Adipocyte (in vitro differentiated cells): ENCODE measurements at regions not wholly inside any gene's neighbourhood (a gene's known extent, or its start where the extent isn't known, plus 50 kb on each side); places are given as distances from the start of the nearest gene placed in this dataset.

Experiments used
- DNase-seq: peaks from one replicate; pipeline ENCODE4 v3.0.0-alpha.2; 2015; ENCODE audit warnings: low read depth
- H3K27me3 ChIP-seq: replicated peaks from 2 replicates; pipeline ENCODE4 v1.7.0; 2013; ENCODE audit warnings: mild to moderate bottlenecking, low read length, moderate library complexity; ENCODE audit not compliant: control insufficient read depth, insufficient read depth
- H3K36me3 ChIP-seq: 2 replicates; pipeline ENCODE4 v1.7.0; 2013; ENCODE audit warnings: low read length, mild to moderate bottlenecking, moderate library complexity; ENCODE audit not compliant: control insufficient read depth, insufficient read depth, severe bottlenecking
- H3K4me1 ChIP-seq: 2 replicates; pipeline ENCODE4 v1.7.0; 2013; ENCODE audit warnings: mild to moderate bottlenecking, low read length, moderate library complexity; ENCODE audit not compliant: control insufficient read depth, insufficient read depth
- H3K4me3 ChIP-seq: 2 replicates; pipeline ENCODE4 v1.7.0; 2013; ENCODE audit warnings: mild to moderate bottlenecking, low read length, moderate library complexity
- H3K9ac ChIP-seq: 2 replicates; pipeline ENCODE4 v1.7.0; 2013; ENCODE audit warnings: mild to moderate bottlenecking, low read length, moderate library complexity
- H3K9me3 ChIP-seq: 2 replicates; pipeline ENCODE4 v1.7.0; 2013; ENCODE audit warnings: mild to moderate bottlenecking, low read length, moderate library complexity; ENCODE audit not compliant: control insufficient read depth

DNA sequence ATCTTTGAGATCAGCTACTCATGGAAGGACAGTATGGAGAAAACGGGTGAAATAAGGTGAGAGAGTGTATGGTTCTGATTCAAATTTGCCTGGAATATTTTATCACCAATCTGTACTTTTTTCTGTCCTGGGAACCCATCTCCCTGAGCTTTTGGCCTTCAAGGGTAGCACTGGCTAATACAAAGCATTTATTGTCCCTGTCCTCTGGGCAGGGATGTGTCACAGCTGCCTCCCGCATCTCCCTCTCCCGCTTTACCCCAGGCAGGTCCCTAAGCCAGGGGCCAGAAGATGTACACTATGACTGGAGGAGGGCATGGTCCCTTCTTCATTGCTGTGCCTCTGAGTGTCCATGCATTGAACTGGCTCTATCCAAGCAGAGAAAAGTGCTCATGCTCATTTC, 201.7 kb upstream of the CHRNA7 start:
- Histone ChIP-seq H3K4me1 (no peaks in the 10 kb centered on the region), H3K9ac (no peak overlapping the region), H3K36me3 (no peaks in the 10 kb centered on the region), H3K9me3 (peaks cover 7% of the 10 kb centered on the region), H3K4me3 (no peak overlapping the region), H3K27me3 (no peaks in the 10 kb centered on the region)
- DNase-seq = no peak

DNA sequence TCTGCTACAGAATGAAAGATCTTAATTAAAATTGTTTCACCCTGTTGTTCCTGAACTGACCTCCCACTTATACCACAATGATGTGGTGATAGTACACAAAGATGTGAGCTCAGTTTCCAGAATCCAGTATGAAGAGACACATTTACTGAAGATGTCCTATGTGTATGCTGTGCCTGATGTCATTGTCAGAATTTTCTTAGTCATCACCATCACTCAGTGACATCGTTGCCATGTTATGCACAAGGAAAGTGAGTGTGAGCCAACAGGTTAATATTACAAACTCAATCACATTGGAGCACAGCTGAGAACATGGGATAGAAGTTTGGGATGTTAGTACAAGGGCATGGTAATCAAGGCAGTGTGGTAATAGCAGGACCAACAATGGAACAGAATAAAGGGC, 199.7 kb upstream of the CHRNA7 start:
- H3K27me3 ChIP-seq = no peaks in the 10 kb centered on the region
- peaks cover 7% of the 10 kb centered on the region for H3K9me3 ChIP-seq
- H3K9ac ChIP-seq = no peak overlapping the region
- H3K4me1 ChIP-seq = no peaks in the 10 kb centered on the region
- H3K4me3 ChIP-seq = no peak overlapping the region
- DNase-seq = no peak
- H3K36me3 ChIP-seq = no peaks in the 10 kb centered on the region

DNA sequence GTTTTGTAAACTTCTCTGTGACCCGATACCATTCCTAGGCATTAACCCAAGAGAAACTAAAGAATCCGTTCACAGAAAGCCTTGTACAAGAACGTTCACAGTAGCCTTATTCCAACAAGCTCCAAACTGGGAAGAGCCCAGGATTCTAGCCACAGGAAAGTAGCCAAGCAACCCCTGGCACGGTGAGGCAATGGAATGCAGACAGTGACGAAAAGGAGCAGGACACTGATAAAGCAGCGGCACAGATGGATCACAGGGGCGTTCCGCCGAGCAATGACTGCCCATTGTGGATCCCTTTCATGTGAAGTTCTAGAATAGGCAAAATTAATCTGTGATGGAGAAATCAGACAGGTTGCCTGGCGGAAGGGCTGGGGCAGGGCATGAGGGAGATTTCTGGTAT, 198.7 kb upstream of the CHRNA7 start:
- no peak for DNase-seq

DNA sequence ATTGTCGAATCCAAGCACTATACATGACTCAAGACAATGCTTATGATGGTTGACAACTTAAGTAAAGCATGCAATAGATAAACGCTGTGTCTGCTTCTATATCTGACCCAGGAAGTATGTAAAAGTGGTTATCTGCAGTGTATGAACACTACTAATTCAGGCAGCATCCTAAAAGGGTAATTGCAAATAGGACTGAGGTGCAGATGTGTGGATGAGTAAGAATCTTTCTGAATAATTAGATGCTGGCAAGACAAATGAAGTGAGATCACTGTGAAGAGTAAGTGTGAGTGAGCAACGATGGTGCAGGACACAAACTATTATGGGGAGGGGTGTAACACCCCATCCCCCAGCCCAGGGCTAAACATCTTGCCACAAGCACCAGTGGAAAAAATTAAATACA, 195.7 kb upstream of the CHRNA7 start:
- H3K9me3 ChIP-seq = peaks cover 7% of the 10 kb centered on the region
- DNase-seq = no peak
- H3K9ac ChIP-seq = no peak overlapping the region
- no peaks in the 10 kb centered on the region for H3K27me3 ChIP-seq
- H3K4me1 ChIP-seq = no peaks in the 10 kb centered on the region
- H3K36me3 ChIP-seq = no peaks in the 10 kb centered on the region
- H3K4me3 ChIP-seq = no peak overlapping the region

More for the DNA sequence above, 198.7 kb upstream of the CHRNA7 start:
- no peak overlapping the region for H3K4me3 ChIP-seq
- H3K9me3 ChIP-seq = peaks cover 7% of the 10 kb centered on the region
- H3K36me3 ChIP-seq = no peaks in the 10 kb centered on the region
- no peaks in the 10 kb centered on the region for H3K4me1 ChIP-seq
- no peak overlapping the region for H3K9ac ChIP-seq
- no peaks in the 10 kb centered on the region for H3K27me3 ChIP-seq

DNA sequence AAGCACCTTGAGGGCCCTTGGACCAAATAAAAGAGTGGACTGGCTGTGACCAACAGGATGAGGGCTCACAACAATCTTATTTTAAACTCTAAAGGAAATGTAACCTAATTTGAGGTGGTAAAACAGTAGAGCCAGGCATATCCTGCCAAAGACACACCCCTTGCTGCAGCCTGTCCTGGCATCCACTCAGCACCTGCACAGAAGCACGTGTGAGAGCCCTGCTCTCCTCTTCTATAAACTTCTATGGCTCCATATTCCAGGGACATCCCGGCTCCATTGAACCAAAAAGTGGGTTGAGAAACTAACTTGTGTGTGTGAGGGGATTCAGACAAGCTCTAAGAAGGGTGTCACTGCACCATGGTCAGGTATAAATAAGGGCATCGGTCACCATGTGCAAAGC, 190.9 kb upstream of the CHRNA7 start:
- Histone ChIP-seq H3K9ac (no peak overlapping the region), H3K36me3 (no peaks in the 10 kb centered on the region), H3K27me3 (peaks cover 4% of the 10 kb centered on the region), H3K4me1 (no peaks in the 10 kb centered on the region), H3K9me3 (no peaks in the 10 kb centered on the region), H3K4me3 (no peak overlapping the region)
- DNase-seq = no peak

DNA sequence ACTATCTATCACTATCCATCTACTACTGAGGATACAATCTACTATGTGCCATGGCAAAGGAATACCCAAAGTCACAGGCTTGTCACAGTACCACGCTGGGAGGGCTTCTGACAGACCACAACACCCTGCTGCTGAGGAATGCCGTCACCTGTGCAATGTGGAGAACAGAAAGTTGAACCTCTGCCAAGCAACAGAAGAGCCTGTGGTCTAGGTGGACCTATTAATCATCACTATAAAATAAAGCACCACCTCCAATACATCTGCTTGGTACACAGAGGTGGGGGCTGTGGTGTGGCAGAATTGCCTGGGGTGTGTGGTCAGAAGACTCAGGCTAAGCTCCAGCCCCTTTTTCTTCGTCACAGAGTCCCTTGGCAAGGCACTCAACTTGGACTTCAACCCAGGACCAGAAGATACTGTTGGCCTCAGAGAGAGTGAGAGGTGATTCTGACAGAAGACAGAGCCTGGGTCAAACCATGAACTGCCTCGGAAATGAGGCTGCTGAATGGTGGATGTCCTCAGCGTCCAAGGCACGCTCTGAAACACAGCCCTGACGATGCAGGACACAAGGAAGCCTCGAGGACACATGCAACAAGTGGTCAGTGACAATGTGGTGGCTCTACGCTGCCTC, 189.4 kb upstream of the CHRNA7 start:
- no peak for DNase-seq
- no peaks in the 10 kb centered on the region for H3K9me3 ChIP-seq
- H3K27me3 ChIP-seq = peaks cover 4% of the 10 kb centered on the region
- no peak overlapping the region for H3K9ac ChIP-seq
- H3K36me3 ChIP-seq = no peaks in the 10 kb centered on the region
- H3K4me3 ChIP-seq = no peak overlapping the region
- no peaks in the 10 kb centered on the region for H3K4me1 ChIP-seq

DNA sequence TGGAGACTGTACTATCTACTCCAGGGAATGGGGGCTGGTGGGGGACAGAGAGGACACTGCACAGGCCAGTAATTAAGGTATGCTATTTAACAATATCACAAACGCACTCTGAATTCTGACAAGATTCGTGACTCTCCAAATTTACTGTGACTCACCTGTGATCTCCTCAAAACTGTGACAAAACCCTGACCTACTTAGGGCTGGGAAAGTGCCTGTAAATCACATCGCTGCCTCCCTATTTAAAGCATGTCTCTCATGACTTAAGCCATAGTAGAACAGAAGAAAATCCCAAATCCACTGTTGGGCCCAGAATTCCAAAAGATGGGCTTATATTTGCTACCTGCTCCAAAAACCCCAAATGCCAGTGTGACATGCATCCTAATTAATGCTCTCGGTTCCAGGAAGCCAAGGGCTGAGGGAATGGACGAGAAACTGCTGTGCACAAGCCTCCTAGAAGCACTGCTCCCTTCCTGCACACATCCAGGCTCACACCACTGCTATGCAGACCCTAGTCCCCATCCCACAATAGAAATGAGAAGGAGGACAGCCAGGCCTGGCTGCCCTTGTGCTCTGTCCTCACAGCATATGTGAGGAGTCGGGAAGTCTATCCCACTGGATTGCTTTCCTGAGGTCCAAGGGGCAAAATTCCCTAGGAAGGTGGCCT, 187.7 kb upstream of the CHRNA7 start:
- H3K9me3 ChIP-seq = no peaks in the 10 kb centered on the region
- no peak overlapping the region for H3K4me3 ChIP-seq
- no peaks in the 10 kb centered on the region for H3K36me3 ChIP-seq

DNA sequence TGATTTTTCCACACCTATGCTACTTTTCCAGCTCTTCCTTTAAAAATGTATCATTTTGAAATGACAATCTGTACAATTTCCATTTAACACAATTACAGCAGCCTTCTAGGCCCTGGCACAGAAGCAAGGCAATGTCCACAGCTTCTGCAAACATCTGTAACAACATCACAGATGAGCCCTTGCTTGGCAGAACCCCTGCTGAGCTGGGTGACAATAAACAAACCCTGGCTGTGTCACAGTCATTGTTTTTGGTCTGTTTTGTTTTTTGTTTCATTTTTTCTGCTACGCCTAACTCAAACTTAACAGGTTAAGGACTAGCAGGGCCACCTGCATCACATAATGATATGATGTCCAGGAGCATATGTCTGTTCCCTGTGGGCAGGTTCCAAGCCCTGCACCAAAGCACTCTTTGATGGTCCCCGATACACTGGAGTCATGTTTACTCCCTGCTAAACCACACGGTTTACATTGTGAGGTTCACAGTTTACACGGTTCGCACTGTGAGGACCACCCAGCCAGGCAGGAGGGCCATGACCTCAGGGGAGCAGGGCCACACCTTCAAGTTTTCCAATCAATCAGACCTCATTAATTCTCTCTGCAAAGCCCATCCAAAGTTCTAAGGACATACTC, 186.8 kb upstream of the CHRNA7 start:
- H3K27me3 ChIP-seq = peaks cover 4% of the 10 kb centered on the region
- H3K9ac ChIP-seq = no peak overlapping the region
- no peak overlapping the region for H3K4me3 ChIP-seq
- no peaks in the 10 kb centered on the region for H3K4me1 ChIP-seq
- no peak for DNase-seq
- peaks cover under 1% of the 10 kb centered on the region for H3K9me3 ChIP-seq
- H3K36me3 ChIP-seq = no peaks in the 10 kb centered on the region

More for the DNA sequence above, 187.7 kb upstream of the CHRNA7 start:
- Histone ChIP-seq H3K27me3 (peaks cover 4% of the 10 kb centered on the region), H3K9ac (no peak overlapping the region), H3K4me1 (no peaks in the 10 kb centered on the region)
- no peak for DNase-seq

DNA sequence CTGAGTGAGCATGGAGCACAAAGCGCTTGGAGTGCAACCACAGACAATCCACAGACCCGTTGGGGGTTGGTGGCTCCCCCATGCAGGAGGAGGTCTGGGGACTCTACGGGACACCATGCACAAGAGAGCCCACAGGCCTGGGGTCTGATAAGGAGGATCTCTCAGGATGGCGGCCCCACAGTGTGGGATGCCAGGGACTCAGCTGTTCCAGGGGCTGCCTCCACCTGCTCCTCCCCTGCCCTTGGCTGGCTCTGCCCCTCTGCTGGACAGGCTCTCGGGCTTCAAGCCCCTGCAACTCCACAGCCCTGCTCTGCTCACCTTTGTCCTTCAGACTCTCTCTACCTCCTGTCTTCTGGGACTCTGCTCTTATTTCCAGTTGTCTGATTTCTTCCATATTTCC, 184.5 kb upstream of the CHRNA7 start:
- Histone ChIP-seq H3K9me3 (peaks cover 6% of the 10 kb centered on the region), H3K4me3 (no peak overlapping the region), H3K4me1 (no peaks in the 10 kb centered on the region), H3K9ac (no peak overlapping the region), H3K36me3 (no peaks in the 10 kb centered on the region), H3K27me3 (peaks cover 4% of the 10 kb centered on the region)
- DNase-seq = no peak

DNA sequence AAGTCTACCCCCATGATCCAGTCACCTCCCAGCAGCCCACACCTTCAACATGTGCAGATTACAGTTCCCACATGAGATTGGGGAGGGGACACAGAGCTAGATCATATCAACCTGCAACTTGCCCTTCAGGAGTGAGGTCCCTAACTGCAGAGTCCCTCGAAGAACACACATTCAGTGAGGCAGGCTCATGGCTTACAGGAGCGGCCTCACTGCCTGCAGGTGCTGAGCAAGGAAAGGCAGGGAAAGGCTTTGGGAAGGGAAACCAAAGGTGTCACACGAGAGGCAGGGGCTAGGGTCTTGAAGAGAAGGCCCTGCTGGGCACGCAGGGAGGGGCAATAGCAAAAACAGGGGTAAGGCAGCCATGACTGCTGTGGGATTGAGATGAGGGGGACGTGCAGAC, 182.4 kb upstream of the CHRNA7 start:
- H3K4me3 ChIP-seq = no peak overlapping the region
- no peak for DNase-seq
- no peak overlapping the region for H3K9ac ChIP-seq
- H3K9me3 ChIP-seq = peaks cover 14% of the 10 kb centered on the region
- H3K36me3 ChIP-seq = no peaks in the 10 kb centered on the region
- no peaks in the 10 kb centered on the region for H3K27me3 ChIP-seq
- no peaks in the 10 kb centered on the region for H3K4me1 ChIP-seq

DNA sequence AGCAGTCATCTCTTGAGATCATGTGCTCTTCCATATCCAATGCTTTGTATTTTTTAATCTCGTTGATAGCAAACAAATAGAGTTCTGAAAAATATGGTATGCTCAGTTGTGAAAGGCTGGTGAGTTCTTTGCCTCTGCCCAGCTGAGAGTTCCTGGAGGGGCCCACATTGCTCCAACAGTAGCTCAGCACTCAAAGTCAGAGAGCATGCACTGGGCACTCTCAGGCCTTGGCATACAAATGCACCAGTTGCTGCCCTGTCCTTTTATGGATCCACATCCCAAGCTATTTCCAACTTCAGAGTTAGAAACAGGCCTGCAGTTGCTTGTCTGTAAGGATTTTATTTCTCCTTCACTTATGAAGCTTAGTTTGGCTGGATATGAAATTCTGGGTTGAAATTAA, 181.7 kb upstream of the CHRNA7 start:
- Histone ChIP-seq H3K9ac (no peak overlapping the region), H3K9me3 (peaks cover 14% of the 10 kb centered on the region), H3K36me3 (no peaks in the 10 kb centered on the region), H3K4me1 (no peaks in the 10 kb centered on the region), H3K27me3 (no peaks in the 10 kb centered on the region), H3K4me3 (no peak overlapping the region)
- no peak for DNase-seq
